Esophagus muscularis mucosa (tissue), 4 donors: ENCODE measurements at regions not wholly inside any gene's neighbourhood (a gene's known extent, or its start where the extent isn't known, plus 50 kb on each side); places are given as distances from the start of the nearest gene placed in this dataset.

Experiments
- DNase-seq: peaks from one replicate; pipeline ENCODE4 v3.0.0-alpha.2; 2017; ENCODE audit errors: extremely low spot score
- H3K27ac ChIP-seq, 4 donors: fragments of 200-600 bp; sonication (generic); replicated peaks in 1 of 4; 1 replicate in 3 of 4; 2 replicates in 1 of 4; pipeline ENCODE4 v1.5.1; 2016 to 2019; ENCODE audit warnings: mild to moderate bottlenecking in 1 of 4
- H3K27me3 ChIP-seq, 4 donors: fragments of 200-600 bp; sonication (generic); one replicate each; pipeline versions ENCODE4 v1.5.1 to v1.6.0; 2016 to 2019
- H3K36me3 ChIP-seq, 4 donors: fragments of 200-600 bp; sonication (generic); one replicate each; pipeline ENCODE4 v1.5.1; 2016 to 2019
- H3K4me1 ChIP-seq, 4 donors: fragments of 200-600 bp; sonication (generic); one replicate each; pipeline ENCODE4 v1.5.1; 2016 to 2019
- H3K4me3 ChIP-seq, 4 donors: fragments of 200-600 bp; sonication (generic); 1 replicate in 2 of 4; 2 replicates in 2 of 4; pipeline ENCODE4 v1.5.1; 2016 to 2019; ENCODE audit warnings: mild to moderate bottlenecking in 4 of 4, moderate library complexity in 1 of 4
- H3K9me3 ChIP-seq, 4 donors: fragments of 200-600 bp; sonication (generic); 1 replicate in 3 of 4; 2 replicates in 1 of 4; pipeline ENCODE4 v1.5.1; 2016 to 2019
- EP300 ChIP-seq: sonication (generic); formaldehyde crosslinking; IDR thresholded peaks from one replicate; pipeline ENCODE4 v1.6.1; 2017; ENCODE audit warnings: antibody characterized with exemption
- POLR2A ChIP-seq: fragments of 450-650 bp; IDR thresholded peaks from one replicate; pipeline ENCODE4 v1.6.1; 2017; ENCODE audit warnings: antibody characterized with exemption, moderate library complexity, mild to moderate bottlenecking, low read depth
- POLR2AphosphoS5 ChIP-seq, 2 donors: sonication (generic); formaldehyde crosslinking; IDR thresholded peaks; one replicate each; pipeline ENCODE4 v1.6.1; 2017; ENCODE audit warnings: antibody characterized with exemption in 2 of 2
- WGBS: methylation state at CpG from one replicate; pipeline ENCODE4 v1.1.5; 2018; 5-methylcytosine and 5-hydroxymethylcytosine counted together
- intact Hi-C: fragments of 100-400 bp; cut with DNase I; formaldehyde crosslinking; loops from one replicate; pipeline ENCODE4 v1.15.1; 2023
- TF ChIP-seq, protein P1 (sequence below), 3 experiments: fragments of 200-600 bp in 2 of 3; fragments of 450-650 bp in 1 of 3; sonication (generic) in 2 of 3; IDR thresholded peaks; one replicate each; pipeline ENCODE4 v1.5.1; 2017 to 2019; ENCODE audit warnings: antibody characterized with exemption in 3 of 3, mild to moderate bottlenecking in 2 of 3, moderate library complexity in 1 of 3

GRCh38 chr1:195973311-195973904, 634.8 kb downstream of the KCNT2 start:
- Histone ChIP-seq H3K36me3 (no peaks in the 10 kb centered on the region), H3K4me3 (no peak overlapping the region), H3K27me3 (no peaks in the 10 kb centered on the region), H3K27ac (no peak overlapping the region), H3K9me3 (no peaks in the 10 kb centered on the region), H3K4me1 (no peaks in the 10 kb centered on the region)
- no peak for DNase-seq
- WGBS: 85% methylated on average over 1 of the region's 1 CpG
- TF ChIP-seq, protein P1, sequence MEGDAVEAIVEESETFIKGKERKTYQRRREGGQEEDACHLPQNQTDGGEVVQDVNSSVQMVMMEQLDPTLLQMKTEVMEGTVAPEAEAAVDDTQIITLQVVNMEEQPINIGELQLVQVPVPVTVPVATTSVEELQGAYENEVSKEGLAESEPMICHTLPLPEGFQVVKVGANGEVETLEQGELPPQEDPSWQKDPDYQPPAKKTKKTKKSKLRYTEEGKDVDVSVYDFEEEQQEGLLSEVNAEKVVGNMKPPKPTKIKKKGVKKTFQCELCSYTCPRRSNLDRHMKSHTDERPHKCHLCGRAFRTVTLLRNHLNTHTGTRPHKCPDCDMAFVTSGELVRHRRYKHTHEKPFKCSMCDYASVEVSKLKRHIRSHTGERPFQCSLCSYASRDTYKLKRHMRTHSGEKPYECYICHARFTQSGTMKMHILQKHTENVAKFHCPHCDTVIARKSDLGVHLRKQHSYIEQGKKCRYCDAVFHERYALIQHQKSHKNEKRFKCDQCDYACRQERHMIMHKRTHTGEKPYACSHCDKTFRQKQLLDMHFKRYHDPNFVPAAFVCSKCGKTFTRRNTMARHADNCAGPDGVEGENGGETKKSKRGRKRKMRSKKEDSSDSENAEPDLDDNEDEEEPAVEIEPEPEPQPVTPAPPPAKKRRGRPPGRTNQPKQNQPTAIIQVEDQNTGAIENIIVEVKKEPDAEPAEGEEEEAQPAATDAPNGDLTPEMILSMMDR (IDR thresholded peaks at IDR 0.05): no peak
- TF ChIP-seq POLR2A: no peak
- intact Hi-C loops: no loop called here

GRCh38 chr1:195971589-195971988, 636.7 kb downstream of the KCNT2 start:
- WGBS: 100% methylated on average over 1 of the region's 1 CpG
- intact Hi-C loops: no loop called here
- TF ChIP-seq, protein P1 (IDR thresholded peaks at IDR 0.05): no peak
- TF ChIP-seq POLR2A: no peak
- TF ChIP-seq EP300: no peak
- TF ChIP-seq POLR2AphosphoS5 (IDR thresholded peaks at IDR 0.05): no peak
- Histone ChIP-seq H3K9me3 (no peaks in the 10 kb centered on the region), H3K36me3 (no peaks in the 10 kb centered on the region), H3K4me3 (no peak overlapping the region), H3K27me3 (no peaks in the 10 kb centered on the region), H3K4me1 (no peaks in the 10 kb centered on the region), H3K27ac (no peak overlapping the region)
- DNase-seq: no peak

- H3K27ac ChIP-seq: no peak overlapping the region
- no peak for DNase-seq
- H3K4me3 ChIP-seq: no peak overlapping the region
- TF ChIP-seq POLR2A: no peak
- no peak for TF ChIP-seq EP300
- no peak for TF ChIP-seq POLR2AphosphoS5 (IDR thresholded peaks at IDR 0.05)
- TF ChIP-seq, protein P1 (IDR thresholded peaks at IDR 0.05): no peak
- H3K27me3 ChIP-seq: no peaks in the 10 kb centered on the region
- H3K4me1 ChIP-seq: no peaks in the 10 kb centered on the region
- no peaks in the 10 kb centered on the region for H3K36me3 ChIP-seq
- 80% methylated on average over 1 of the region's 1 CpG for WGBS
- no peaks in the 10 kb centered on the region for H3K9me3 ChIP-seq
- intact Hi-C loops: no loop called here
These were observed 638.0 kb downstream of the KCNT2 start for GRCh38 chr1:195970209-195970608.

GRCh38 chr1:195965475-195965874, 642.8 kb downstream of the KCNT2 start:
- WGBS: 91% methylated on average over 6 of the region's 6 CpGs
- H3K36me3 ChIP-seq: no peaks in the 10 kb centered on the region
- DNase-seq: no peak
- no peak overlapping the region for H3K27ac ChIP-seq
- intact Hi-C loops: no loop called here
- TF ChIP-seq POLR2A (no peak), EP300 (no peak)
- TF ChIP-seq, protein P1 (IDR thresholded peaks at IDR 0.05): no peak
- no peaks in the 10 kb centered on the region for H3K27me3 ChIP-seq
- no peaks in the 10 kb centered on the region for H3K4me1 ChIP-seq
- no peaks in the 10 kb centered on the region for H3K9me3 ChIP-seq
- H3K4me3 ChIP-seq: no peak overlapping the region

GRCh38 chr1:195965036-195965435, 643.2 kb downstream of the KCNT2 start:
- Histone ChIP-seq H3K4me3 (no peak overlapping the region), H3K27ac (no peak overlapping the region), H3K27me3 (no peaks in the 10 kb centered on the region), H3K36me3 (no peaks in the 10 kb centered on the region), H3K9me3 (no peaks in the 10 kb centered on the region), H3K4me1 (no peaks in the 10 kb centered on the region)
- intact Hi-C loops: no loop called here
- WGBS: 65% methylated on average over 3 of the region's 3 CpGs
- no peak for DNase-seq
- TF ChIP-seq, protein P1 (IDR thresholded peaks at IDR 0.05): no peak
- TF ChIP-seq POLR2AphosphoS5 (IDR thresholded peaks at IDR 0.05) (no peak), POLR2A (no peak)
